Activated B cell treated with CpG ODN at 0.5 μM for 24 hours (primary cell): ENCODE measurements at regions not wholly inside any gene's neighbourhood (a gene's known extent, or its start where the extent isn't known, plus 50 kb on each side); places are given as distances from the start of the nearest gene placed in this dataset.

Source experiments
- ATAC-seq: fragments of 200-7000 bp; cut with Tn5 transposase; one replicate; pipeline ENCODE4 v1.10.0; 2021; ENCODE audit warnings: low read depth, mild to moderate bottlenecking, moderate library complexity
- CTCF ChIA-PET: fragments of 350-600 bp; sonication (Branson Sonifier 250); formaldehyde crosslinking; loops from one replicate; lab custom pipeline; 2021; ENCODE audit warnings: antibody characterized with exemption; lab: Charles Lee
- POLR2A ChIA-PET: fragments of 350-600 bp; sonication (Branson Sonifier 250); formaldehyde crosslinking; loops from one replicate; lab custom pipeline; 2021; ENCODE audit warnings: antibody characterized with exemption; lab: Charles Lee
- DNase-seq: peaks from one replicate; pipeline ENCODE4 v3.0.0; 2022
- H3K27ac Mint-ChIP-seq: one replicate; pipeline ENCODE4 v1.8.0; 2020; ENCODE audit warnings: mixed read lengths
- H3K27me3 Mint-ChIP-seq: one replicate; pipeline ENCODE4 v1.8.0; 2021; ENCODE audit warnings: mixed read lengths
- H3K36me3 Mint-ChIP-seq: one replicate; pipeline ENCODE4 v1.8.0; 2021; ENCODE audit warnings: low read depth, mixed read lengths
- H3K4me1 Mint-ChIP-seq: one replicate; pipeline ENCODE4 v1.8.0; 2021; ENCODE audit warnings: mixed read lengths
- H3K4me3 Mint-ChIP-seq: one replicate; pipeline ENCODE4 v1.8.0; 2020; ENCODE audit warnings: mild to moderate bottlenecking, mixed read lengths
- H3K9me3 Mint-ChIP-seq: one replicate; pipeline ENCODE4 v1.8.0; 2020; ENCODE audit warnings: mixed read lengths
- CTCF ChIP-seq: fragments of 200-600 bp; IDR thresholded peaks from one replicate; pipeline ENCODE4 v1.8.0; 2022; ENCODE audit warnings: antibody characterized with exemption, mild to moderate bottlenecking
- intact Hi-C: fragments of 100-400 bp; cut with micrococcal nuclease; formaldehyde crosslinking; loops from one replicate; pipeline ENCODE4 v1.15.1; 2024

- DNase-seq: no peak
- CTCF ChIA-PET: no interaction called here
- no peak for ATAC-seq
- Mint-ChIP-seq H3K36me3 (no peaks in the 10 kb centered on the region), H3K9me3 (peaks cover 4% of the 10 kb centered on the region), H3K4me1 (no peaks in the 10 kb centered on the region), H3K27ac (no peak overlapping the region), H3K27me3 (no peaks in the 10 kb centered on the region), H3K4me3 (no peak overlapping the region)
- intact Hi-C loops: no loop called here
- no peak for TF ChIP-seq CTCF
- POLR2A ChIA-PET: no interaction called here
Observed at GRCh38 chr5:92081958-92082712, 699.0 kb upstream of the ARRDC3 start.

GRCh38 chr5:92070786-92071185 lies 687.7 kb upstream of the ARRDC3 start:
- intact Hi-C loops: no loop called here
- Mint-ChIP-seq H3K4me3 (no peak overlapping the region), H3K36me3 (no peaks in the 10 kb centered on the region), H3K4me1 (no peaks in the 10 kb centered on the region), H3K27ac (no peak overlapping the region), H3K9me3 (no peaks in the 10 kb centered on the region), H3K27me3 (no peaks in the 10 kb centered on the region)
- ChIA-PET CTCF (no interaction called here), POLR2A (no interaction called here)
- DNase-seq: no peak
- no peak for ATAC-seq
- no peak for TF ChIP-seq CTCF

GRCh38 chr5:92064993-92065392 lies 681.9 kb upstream of the ARRDC3 start:
- TF ChIP-seq CTCF: no peak
- no peaks in the 10 kb centered on the region for H3K4me1 Mint-ChIP-seq
- H3K4me3 Mint-ChIP-seq: no peak overlapping the region
- H3K27ac Mint-ChIP-seq: no peak overlapping the region
- no peaks in the 10 kb centered on the region for H3K27me3 Mint-ChIP-seq
- ATAC-seq (no peak), DNase-seq (no peak)
- intact Hi-C loops: no loop called here
- H3K9me3 Mint-ChIP-seq: no peaks in the 10 kb centered on the region
- ChIA-PET POLR2A (no interaction called here), CTCF (no interaction called here)
- no peaks in the 10 kb centered on the region for H3K36me3 Mint-ChIP-seq

GRCh38 chr5:92051741-92052140 lies 668.6 kb upstream of the ARRDC3 start:
- ATAC-seq (no peak), DNase-seq (no peak)
- peaks cover 5% of the 10 kb centered on the region for H3K9me3 Mint-ChIP-seq
- H3K27me3 Mint-ChIP-seq: no peaks in the 10 kb centered on the region
- no peaks in the 10 kb centered on the region for H3K4me1 Mint-ChIP-seq
- intact Hi-C loops: no loop called here
- ChIA-PET POLR2A (no interaction called here), CTCF (no interaction called here)
- no peak overlapping the region for H3K27ac Mint-ChIP-seq
- H3K4me3 Mint-ChIP-seq: no peak overlapping the region
- no peak for TF ChIP-seq CTCF
- no peaks in the 10 kb centered on the region for H3K36me3 Mint-ChIP-seq

GRCh38 chr5:92050970-92051369 lies 667.9 kb upstream of the ARRDC3 start:
- intact Hi-C loops: no loop called here
- no peak for TF ChIP-seq CTCF
- H3K27me3 Mint-ChIP-seq: no peaks in the 10 kb centered on the region
- H3K4me3 Mint-ChIP-seq: no peak overlapping the region
- no peak for ATAC-seq
- no peak overlapping the region for H3K27ac Mint-ChIP-seq
- peaks cover 5% of the 10 kb centered on the region for H3K9me3 Mint-ChIP-seq
- no peaks in the 10 kb centered on the region for H3K36me3 Mint-ChIP-seq
- no peak for DNase-seq
- H3K4me1 Mint-ChIP-seq: no peaks in the 10 kb centered on the region
- CTCF ChIA-PET: no interaction called here
- POLR2A ChIA-PET: no interaction called here
